B cell (primary cell): ENCODE measurements at regions not wholly inside any gene's neighbourhood (a gene's known extent, or its start where the extent isn't known, plus 50 kb on each side); places are given as distances from the start of the nearest gene placed in this dataset.

Experiments
- ATAC-seq: fragments of 200-7000 bp; cut with Tn5 transposase; one replicate; pipeline ENCODE4 v1.10.0; 2021; ENCODE audit warnings: low read depth, mild to moderate bottlenecking, moderate number of reproducible peaks, moderate library complexity
- CTCF ChIA-PET: fragments of 350-600 bp; sonication (Branson Sonifier 250); formaldehyde crosslinking; loops from one replicate; lab custom pipeline; 2021; ENCODE audit warnings: antibody characterized with exemption, inconsistent platforms; lab: Charles Lee
- POLR2A ChIA-PET: fragments of 350-600 bp; sonication (Branson Sonifier 250); formaldehyde crosslinking; loops from one replicate; lab custom pipeline; 2021; ENCODE audit warnings: antibody characterized with exemption; lab: Charles Lee
- DNase-seq: peaks from one replicate; pipeline ENCODE4 v3.0.0; 2013
- H2AFZ ChIP-seq: 2 replicates; pipeline ENCODE4 v1.6.1; 2012; ENCODE audit warnings: mild to moderate bottlenecking, low read depth, low read length; ENCODE audit not compliant: insufficient read depth, poor library complexity, severe bottlenecking
- H3K27ac ChIP-seq, 2 donors: 1 replicate in 1 of 2; 2 replicates in 1 of 2; pipeline ENCODE4 v1.5.1; 2012 to 2013; ENCODE audit warnings: low read length in 2 of 2, mild to moderate bottlenecking in 2 of 2, moderate library complexity in 1 of 2
- H3K27me3 ChIP-seq, 4 experiments: fragments of 200-600 bp in 1 of 4; sonication (generic) in 1 of 4; replicated peaks in 1 of 4; 1 replicate in 2 of 4; 2 replicates in 2 of 4; pipeline versions ENCODE4 v1.6.1 to v1.7.0; 2013 to 2016; ENCODE audit warnings: low read length in 3 of 4, mild to moderate bottlenecking in 2 of 4, mixed read lengths in 1 of 4, moderate library complexity in 1 of 4; ENCODE audit not compliant: insufficient read depth in 4 of 4, control insufficient read depth in 3 of 4; ENCODE audit errors: control extremely low read depth in 1 of 4
- H3K36me3 ChIP-seq, 2 experiments: replicated peaks in 1 of 2; 1 replicate in 1 of 2; 2 replicates in 1 of 2; pipeline versions ENCODE4 v1.6.1 to v1.7.1; 2013; ENCODE audit warnings: low read length in 1 of 2; ENCODE audit not compliant: insufficient read depth in 2 of 2, control insufficient read depth in 1 of 2; ENCODE audit errors: control extremely low read depth in 1 of 2, extremely low read depth in 1 of 2
- H3K4me1 ChIP-seq, 2 donors: fragments of 200-600 bp in 1 of 2; sonication (generic) in 1 of 2; 1 replicate in 1 of 2; 2 replicates in 1 of 2; pipeline versions ENCODE4 v1.5.1 to v1.6.1; 2013 to 2017; ENCODE audit warnings: low read length in 2 of 2; ENCODE audit not compliant: control insufficient read depth in 2 of 2, insufficient read depth in 2 of 2
- H3K4me2 ChIP-seq: replicated peaks from 2 replicates; pipeline ENCODE3; 2012; ENCODE audit warnings: mild to moderate bottlenecking, low read depth, low read length; ENCODE audit not compliant: poor library complexity, severe bottlenecking
- H3K4me3 ChIP-seq, 5 experiments: fragments of 200-600 bp in 1 of 5; sonication (generic) in 1 of 5; 1 replicate in 3 of 5; 2 replicates in 2 of 5; pipeline versions ENCODE4 v1.5.1 to v1.7.0; 2011 to 2016; ENCODE audit warnings: low read length in 4 of 5, mild to moderate bottlenecking in 4 of 5, low read depth in 2 of 5, control low read depth in 1 of 5, moderate library complexity in 1 of 5; ENCODE audit not compliant: insufficient read depth in 1 of 5; ENCODE audit errors: control extremely low read depth in 1 of 5, extremely low read depth in 1 of 5
- H3K79me2 ChIP-seq: fragments of 200-600 bp; sonication (generic); one replicate; pipeline ENCODE4 v1.6.0; 2016; ENCODE audit warnings: low read length; ENCODE audit not compliant: control insufficient read depth, insufficient read depth
- H3K9ac ChIP-seq: fragments of 200-600 bp; sonication (generic); 2 replicates; pipeline ENCODE4 v1.6.1; 2017; ENCODE audit warnings: mild to moderate bottlenecking, low read length, moderate library complexity
- H3K9me3 ChIP-seq, 3 donors: one replicate each; pipeline versions ENCODE4 v1.6.1 to v1.7.1; 2013; ENCODE audit warnings: low read length in 2 of 3; ENCODE audit not compliant: control insufficient read depth in 2 of 3, insufficient read depth in 1 of 3; ENCODE audit errors: control extremely low read depth in 1 of 3
- H4K20me1 ChIP-seq: 2 replicates; pipeline ENCODE4 v1.6.0; 2012; ENCODE audit warnings: mild to moderate bottlenecking, low read length; ENCODE audit not compliant: insufficient read depth, control insufficient read depth, poor library complexity, severe bottlenecking
- H3K27ac Mint-ChIP-seq: one replicate; pipeline ENCODE4 v1.8.0; 2021; ENCODE audit warnings: mixed read lengths
- H3K27me3 Mint-ChIP-seq: one replicate; pipeline ENCODE4 v1.8.0; 2021; ENCODE audit warnings: mixed read lengths
- H3K4me1 Mint-ChIP-seq: one replicate; pipeline ENCODE4 v1.8.0; 2021; ENCODE audit warnings: mixed read lengths
- H3K4me3 Mint-ChIP-seq: one replicate; pipeline ENCODE4 v1.8.0; 2021; ENCODE audit warnings: mixed read lengths
- H3K9me3 Mint-ChIP-seq: one replicate; pipeline ENCODE4 v1.8.0; 2022; ENCODE audit warnings: mixed read lengths; ENCODE audit not compliant: insufficient read depth
- EZH2 ChIP-seq: IDR thresholded peaks from 2 replicates; pipeline ENCODE4 v1.6.1; 2012; ENCODE audit warnings: borderline replicate concordance, low read depth, mild to moderate bottlenecking, moderate library complexity, low read length; ENCODE audit not compliant: insufficient read depth, poor library complexity, severe bottlenecking
- WGBS: methylation state at CpG from one replicate; pipeline ENCODE4 v1.1.5; 2013; ENCODE audit warnings: missing lambda C conversion rate; ENCODE audit not compliant: insufficient coverage; 5-methylcytosine and 5-hydroxymethylcytosine counted together
- intact Hi-C: fragments of 100-400 bp; cut with micrococcal nuclease; formaldehyde crosslinking; loops from one replicate; pipeline ENCODE4 v1.10.0; 2022
- TF ChIP-seq, protein P1 (sequence below): fragments of 200-600 bp; IDR thresholded peaks from one replicate; pipeline ENCODE4 v1.8.0; 2022; ENCODE audit warnings: antibody characterized with exemption, mild to moderate bottlenecking

GRCh38 chr2:123648016-123648415 lies 377.1 kb upstream of the CNTNAP5 start:
- Mint-ChIP-seq H3K27ac (no peak overlapping the region), H3K4me3 (no peak overlapping the region), H3K9me3 (peaks cover under 1% of the 10 kb centered on the region), H3K27me3 (no peaks in the 10 kb centered on the region), H3K4me1 (no peaks in the 10 kb centered on the region)
- ChIA-PET CTCF (no interaction called here), POLR2A (no interaction called here)
- ATAC-seq: no peak
- Histone ChIP-seq H4K20me1 (no peaks in the 10 kb centered on the region), H3K9ac (no peak overlapping the region), H2AFZ (no peak overlapping the region), H3K27me3 (no peaks in the 10 kb centered on the region), H3K27ac (no peak overlapping the region), H3K79me2 (no peaks in the 10 kb centered on the region), H3K4me2 (no peak overlapping the region), H3K4me1 (no peaks in the 10 kb centered on the region), H3K4me3 (no peak overlapping the region), H3K9me3 (no peaks in the 10 kb centered on the region), H3K36me3 (no peaks in the 10 kb centered on the region)
- TF ChIP-seq EZH2: no peak
- TF ChIP-seq, protein P1, sequence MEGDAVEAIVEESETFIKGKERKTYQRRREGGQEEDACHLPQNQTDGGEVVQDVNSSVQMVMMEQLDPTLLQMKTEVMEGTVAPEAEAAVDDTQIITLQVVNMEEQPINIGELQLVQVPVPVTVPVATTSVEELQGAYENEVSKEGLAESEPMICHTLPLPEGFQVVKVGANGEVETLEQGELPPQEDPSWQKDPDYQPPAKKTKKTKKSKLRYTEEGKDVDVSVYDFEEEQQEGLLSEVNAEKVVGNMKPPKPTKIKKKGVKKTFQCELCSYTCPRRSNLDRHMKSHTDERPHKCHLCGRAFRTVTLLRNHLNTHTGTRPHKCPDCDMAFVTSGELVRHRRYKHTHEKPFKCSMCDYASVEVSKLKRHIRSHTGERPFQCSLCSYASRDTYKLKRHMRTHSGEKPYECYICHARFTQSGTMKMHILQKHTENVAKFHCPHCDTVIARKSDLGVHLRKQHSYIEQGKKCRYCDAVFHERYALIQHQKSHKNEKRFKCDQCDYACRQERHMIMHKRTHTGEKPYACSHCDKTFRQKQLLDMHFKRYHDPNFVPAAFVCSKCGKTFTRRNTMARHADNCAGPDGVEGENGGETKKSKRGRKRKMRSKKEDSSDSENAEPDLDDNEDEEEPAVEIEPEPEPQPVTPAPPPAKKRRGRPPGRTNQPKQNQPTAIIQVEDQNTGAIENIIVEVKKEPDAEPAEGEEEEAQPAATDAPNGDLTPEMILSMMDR: no peak
- intact Hi-C loops: no loop called here
- DNase-seq: no peak
- WGBS: 0% methylated on average over 1 of the region's 3 CpGs

DNA sequence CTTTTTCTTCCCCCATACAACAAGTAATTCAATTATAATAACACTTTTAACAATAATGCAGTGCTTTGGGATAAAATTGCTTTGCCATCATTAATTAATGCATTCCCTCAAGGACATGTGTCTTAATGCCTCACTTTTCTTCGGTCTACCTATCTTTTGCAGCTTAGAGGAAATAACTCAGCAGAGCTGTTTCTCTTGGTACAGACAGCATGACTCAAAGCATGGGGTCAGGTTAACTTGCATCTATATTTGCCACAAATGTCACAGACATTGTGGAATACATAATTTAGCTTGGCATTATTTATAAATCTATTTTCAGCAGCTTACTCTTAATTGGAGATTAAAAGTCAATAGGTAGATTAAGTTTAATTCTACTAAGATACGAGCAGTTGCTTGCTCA lies 376.1 kb upstream of the CNTNAP5 start:
- intact Hi-C loops: no loop called here
- Histone ChIP-seq H3K9ac (no peak overlapping the region), H3K9me3 (no peaks in the 10 kb centered on the region), H3K4me3 (no peak overlapping the region), H2AFZ (no peak overlapping the region), H4K20me1 (no peaks in the 10 kb centered on the region), H3K36me3 (no peaks in the 10 kb centered on the region), H3K79me2 (no peaks in the 10 kb centered on the region), H3K4me2 (no peak overlapping the region), H3K4me1 (no peaks in the 10 kb centered on the region), H3K27me3 (no peaks in the 10 kb centered on the region), H3K27ac (no peak overlapping the region)
- TF ChIP-seq, protein P1: no peak
- TF ChIP-seq EZH2: no peak
- 40% methylated on average over 1 of the region's 2 CpGs for WGBS
- ATAC-seq (no peak), DNase-seq (no peak)
- ChIA-PET POLR2A (no interaction called here), CTCF (no interaction called here)
- no peaks in the 10 kb centered on the region for H3K27me3 Mint-ChIP-seq
- H3K4me1 Mint-ChIP-seq: no peaks in the 10 kb centered on the region
- H3K9me3 Mint-ChIP-seq: no peaks in the 10 kb centered on the region
- H3K4me3 Mint-ChIP-seq: no peak overlapping the region
- H3K27ac Mint-ChIP-seq: no peak overlapping the region
